GM20000 (cell line): ENCODE measurements at regions not wholly inside any gene's neighbourhood (a gene's known extent, or its start where the extent isn't known, plus 50 kb on each side); places are given as distances from the start of the nearest gene placed in this dataset.
A peak's percentile ranks its signal among the peaks of the same experiment; 100 is the strongest.

Experiments used
- DNase-seq: peaks from one replicate; pipeline ENCODE4 v3.0.0; 2012; ENCODE audit warnings: low spot score
- TF ChIP-seq, protein P1 (sequence below): IDR thresholded peaks from 2 replicates; pipeline ENCODE4 v1.5.1; 2012; ENCODE audit warnings: mild to moderate bottlenecking, control low read depth; ENCODE audit errors: extremely low read depth, missing control alignments

DNA sequence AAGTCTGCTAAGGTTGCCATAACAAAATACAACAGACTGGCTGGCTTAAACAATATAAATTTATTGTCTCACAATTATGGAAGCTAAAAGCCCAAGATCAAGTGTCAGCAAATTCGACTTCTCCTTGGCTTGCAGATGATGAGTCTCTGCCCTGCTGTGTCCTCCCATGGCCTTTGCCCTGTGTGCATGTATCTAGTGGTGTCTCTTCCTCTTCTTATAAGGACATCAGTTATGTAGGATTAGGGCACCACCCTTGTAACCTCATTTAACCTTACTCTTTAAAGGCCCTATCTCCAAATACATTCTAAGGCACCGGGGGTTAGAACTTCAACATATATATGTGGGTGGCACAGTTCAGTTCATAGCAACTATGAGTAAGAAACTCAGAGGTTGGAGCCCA is 157.9 kb upstream of the RASA1 start:
- DNase-seq: no peak
- TF ChIP-seq, protein P1, sequence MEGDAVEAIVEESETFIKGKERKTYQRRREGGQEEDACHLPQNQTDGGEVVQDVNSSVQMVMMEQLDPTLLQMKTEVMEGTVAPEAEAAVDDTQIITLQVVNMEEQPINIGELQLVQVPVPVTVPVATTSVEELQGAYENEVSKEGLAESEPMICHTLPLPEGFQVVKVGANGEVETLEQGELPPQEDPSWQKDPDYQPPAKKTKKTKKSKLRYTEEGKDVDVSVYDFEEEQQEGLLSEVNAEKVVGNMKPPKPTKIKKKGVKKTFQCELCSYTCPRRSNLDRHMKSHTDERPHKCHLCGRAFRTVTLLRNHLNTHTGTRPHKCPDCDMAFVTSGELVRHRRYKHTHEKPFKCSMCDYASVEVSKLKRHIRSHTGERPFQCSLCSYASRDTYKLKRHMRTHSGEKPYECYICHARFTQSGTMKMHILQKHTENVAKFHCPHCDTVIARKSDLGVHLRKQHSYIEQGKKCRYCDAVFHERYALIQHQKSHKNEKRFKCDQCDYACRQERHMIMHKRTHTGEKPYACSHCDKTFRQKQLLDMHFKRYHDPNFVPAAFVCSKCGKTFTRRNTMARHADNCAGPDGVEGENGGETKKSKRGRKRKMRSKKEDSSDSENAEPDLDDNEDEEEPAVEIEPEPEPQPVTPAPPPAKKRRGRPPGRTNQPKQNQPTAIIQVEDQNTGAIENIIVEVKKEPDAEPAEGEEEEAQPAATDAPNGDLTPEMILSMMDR: no peak

DNA sequence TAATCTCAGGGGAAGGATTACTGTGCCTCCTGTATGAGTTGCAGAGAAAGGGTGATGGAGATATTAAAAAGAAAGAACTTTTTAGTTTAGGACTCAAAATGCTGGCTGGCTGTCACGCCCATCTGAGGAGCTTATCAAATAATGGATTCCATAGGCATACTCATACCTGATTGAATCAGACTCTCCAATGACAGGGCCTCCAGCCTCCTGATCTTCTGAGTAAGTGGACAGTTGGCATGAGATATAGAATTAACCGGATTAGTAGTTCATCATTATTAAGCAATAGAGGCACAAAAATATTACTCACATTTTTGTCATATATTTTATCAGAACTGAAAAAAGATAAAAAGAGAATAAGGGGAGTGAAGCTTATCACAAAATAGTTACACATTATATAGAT is 157.0 kb upstream of the RASA1 start:
- no peak for DNase-seq
- TF ChIP-seq, protein P1: no peak

DNA sequence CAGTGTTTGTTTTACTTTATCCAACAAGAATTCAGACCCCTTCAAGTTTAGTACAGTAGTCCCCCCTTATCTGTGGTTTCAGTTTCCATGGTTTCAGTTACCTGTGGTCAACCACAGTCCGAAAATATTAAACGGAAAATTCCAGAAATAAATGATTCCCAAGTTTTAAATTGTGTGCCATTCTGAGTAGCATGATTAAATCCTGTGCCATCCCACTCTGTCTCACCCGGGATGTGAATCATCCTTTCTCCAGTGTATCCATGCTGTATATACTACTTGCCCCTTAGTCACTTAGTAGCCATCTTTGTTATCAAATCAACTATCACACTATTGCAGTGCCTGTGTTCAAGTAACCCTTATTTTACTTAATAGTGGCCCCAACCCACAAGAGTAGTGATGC is 153.8 kb upstream of the RASA1 start:
- no peak for DNase-seq
- TF ChIP-seq, protein P1: no peak

DNA sequence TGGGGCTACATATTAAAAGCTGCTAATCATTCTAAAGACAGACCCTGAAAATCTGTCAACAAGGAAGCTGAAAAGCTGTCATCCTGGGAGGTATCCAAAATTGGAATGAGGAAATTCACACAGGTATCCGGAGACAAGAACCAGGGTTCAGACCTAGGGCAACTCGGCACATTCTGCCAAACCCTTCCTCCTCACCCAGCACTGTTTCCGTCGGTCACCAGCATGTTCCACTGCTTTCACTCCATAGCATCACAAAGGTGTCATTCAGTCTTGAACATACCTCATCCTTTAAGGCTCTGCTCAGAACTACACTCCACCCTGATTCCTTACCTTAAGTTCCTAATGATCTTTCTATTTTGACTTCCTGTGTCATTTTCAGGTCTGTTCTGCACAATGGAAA is 153.1 kb upstream of the RASA1 start:
- no peak for DNase-seq

DNA sequence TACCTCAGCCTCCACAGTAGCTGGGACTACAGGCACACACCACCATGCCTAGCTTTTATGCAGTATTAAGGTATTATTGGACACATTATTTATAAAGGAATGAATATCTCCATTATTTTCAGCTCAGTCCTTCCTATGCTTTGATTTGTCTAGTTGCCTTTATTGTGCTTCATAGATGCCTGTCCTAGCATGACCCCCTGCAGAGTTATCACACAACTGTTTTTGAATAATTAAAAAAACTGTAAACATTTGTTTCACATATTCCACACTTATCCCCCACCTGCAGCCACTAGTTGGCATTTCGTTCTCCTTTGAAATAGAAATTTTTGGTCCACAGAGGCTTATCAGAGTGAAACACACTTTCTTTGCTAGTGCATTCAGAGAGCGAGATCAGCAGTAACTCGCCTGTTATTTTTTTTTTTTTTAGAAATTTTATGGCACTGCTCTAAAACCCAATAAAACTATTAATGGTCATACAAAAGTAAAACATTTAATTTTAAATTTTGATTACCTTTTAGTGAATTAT is 151.8 kb upstream of the RASA1 start:
- no peak for DNase-seq
- TF ChIP-seq, protein P1: no peak

More for the DNA sequence above, 153.1 kb upstream of the RASA1 start:
- TF ChIP-seq, protein P1: no peak

DNA sequence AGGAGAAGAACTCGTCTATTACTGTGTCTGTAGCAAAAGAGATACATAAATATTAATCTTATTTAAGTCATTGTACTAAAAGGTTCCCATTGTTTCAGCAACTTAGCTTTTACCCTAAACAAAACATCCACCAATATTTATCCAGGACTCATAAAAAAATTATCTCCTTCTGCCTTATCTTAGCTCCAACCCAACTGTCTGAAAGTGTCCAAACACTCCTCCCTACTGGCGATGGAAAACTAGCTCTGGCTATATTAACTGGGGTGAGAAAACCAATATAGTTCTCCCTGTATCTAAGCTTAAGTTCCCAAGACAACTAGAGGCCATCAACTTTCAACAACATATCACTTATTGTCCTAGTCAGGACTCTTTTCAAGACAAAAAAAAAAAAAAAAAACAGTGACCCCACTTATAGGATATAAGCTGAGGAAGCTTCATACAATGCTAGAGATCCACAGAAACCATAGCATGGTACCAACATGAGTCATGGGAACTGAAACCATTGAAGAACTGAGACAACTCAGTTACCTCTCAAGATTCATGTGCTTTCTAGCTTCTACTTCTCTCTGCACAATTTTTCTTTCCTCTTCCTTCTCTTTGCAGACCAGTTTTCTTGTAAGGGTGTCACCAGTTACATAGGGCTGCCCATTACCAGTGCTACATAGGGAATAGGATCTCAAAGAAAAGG is 150.7 kb upstream of the RASA1 start:
- peak; percentile 63 for DNase-seq
- TF ChIP-seq, protein P1: no peak

DNA sequence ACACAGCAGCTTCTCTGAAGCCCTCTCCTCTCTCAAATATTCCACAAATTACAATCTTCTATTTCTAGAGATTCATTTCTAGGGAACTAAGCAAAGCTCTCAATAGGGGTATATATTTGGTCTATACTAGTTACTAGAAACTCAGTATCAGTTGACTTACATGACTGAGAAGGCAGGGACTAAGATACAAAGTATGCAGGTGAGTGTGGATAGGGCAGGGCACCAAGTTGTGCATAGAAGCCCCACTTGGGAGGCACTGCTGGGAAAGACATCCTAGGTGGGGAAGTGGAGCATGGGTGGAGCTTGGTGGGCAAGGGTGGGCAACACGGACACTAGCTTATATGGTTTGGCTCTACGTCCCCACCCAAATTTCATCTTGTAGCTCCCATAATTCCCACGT is 148.1 kb upstream of the RASA1 start:
- DNase-seq: no peak
- TF ChIP-seq, protein P1: no peak
